Activated CD4-positive, alpha-beta T cell treated with anti-CD3 and anti-CD28 coated beads, Interleukin-2, amount 50 U/mL, for 16 hours (primary cell): ENCODE measurements at regions not wholly inside any gene's neighbourhood (a gene's known extent, or its start where the extent isn't known, plus 50 kb on each side); places are given as distances from the start of the nearest gene placed in this dataset.
"Not testable (repeated sequence)": the region's sequence is repeated elsewhere in the genome, so short reads cannot be mapped to it uniquely, and the experiment has no call there.

Experiments used
- DNase-seq: peaks from one replicate; pipeline ENCODE4 v3.0.0-alpha.2; 2020

GRCh38 chr10:43922335-43923280 lies 273.9 kb upstream of the ZNF32 start:
- no peak for DNase-seq

- DNase-seq, result no peak
These were observed 273.2 kb upstream of the ZNF32 start for GRCh38 chr10:43921881-43922280.

GRCh38 chr10:43921478-43921877 lies 272.8 kb upstream of the ZNF32 start:
- no peak for DNase-seq

- not testable (repeated sequence) for DNase-seq
These were observed 271.6 kb upstream of the ZNF32 start for GRCh38 chr10:43920236-43920758.

GRCh38 chr10:43913676-43914235 lies 265.1 kb upstream of the ZNF32 start:
- DNase-seq, result no peak

GRCh38 chr10:43912469-43912868 lies 263.8 kb upstream of the ZNF32 start:
- no peak for DNase-seq

- DNase-seq, result no peak
These were observed 257.8 kb upstream of the ZNF32 start for GRCh38 chr10:43906490-43906889.

- no peak for DNase-seq
These were observed 257.0 kb upstream of the ZNF32 start for GRCh38 chr10:43905512-43906236.

- DNase-seq, result no peak
These were observed 256.2 kb upstream of the ZNF32 start for GRCh38 chr10:43904844-43905243.

GRCh38 chr10:43904301-43904700 lies 255.6 kb upstream of the ZNF32 start:
- no peak for DNase-seq

GRCh38 chr10:43903451-43903850 lies 254.8 kb upstream of the ZNF32 start:
- DNase-seq, result no peak

GRCh38 chr10:43902842-43903241 lies 254.2 kb upstream of the ZNF32 start:
- DNase-seq, result no peak

GRCh38 chr10:43901744-43902504 lies 253.2 kb upstream of the ZNF32 start:
- DNase-seq, result no peak

GRCh38 chr10:43901302-43901701 lies 252.6 kb upstream of the ZNF32 start:
- DNase-seq, result no peak

GRCh38 chr10:43900571-43900970 lies 251.9 kb upstream of the ZNF32 start:
- no peak for DNase-seq

- no peak for DNase-seq
These were observed 250.7 kb upstream of the ZNF32 start for GRCh38 chr10:43899224-43899959.

- no peak for DNase-seq
These were observed 249.9 kb upstream of the ZNF32 start for GRCh38 chr10:43898592-43898991.

- DNase-seq, result no peak
These were observed 249.2 kb upstream of the ZNF32 start for GRCh38 chr10:43897765-43898419.

- no peak for DNase-seq
These were observed 243.5 kb upstream of the ZNF32 start for GRCh38 chr10:43892062-43892770.

- DNase-seq, result no peak
These were observed 242.6 kb upstream of the ZNF32 start for GRCh38 chr10:43891241-43891640.

GRCh38 chr10:43890124-43890523 lies 241.4 kb upstream of the ZNF32 start:
- no peak for DNase-seq
